ENCODE measurements at regions not wholly inside any gene's neighbourhood (a gene's known extent, or its start where the extent isn't known, plus 50 kb on each side); places are given as distances from the start of the nearest gene placed in this dataset.

DNA sequence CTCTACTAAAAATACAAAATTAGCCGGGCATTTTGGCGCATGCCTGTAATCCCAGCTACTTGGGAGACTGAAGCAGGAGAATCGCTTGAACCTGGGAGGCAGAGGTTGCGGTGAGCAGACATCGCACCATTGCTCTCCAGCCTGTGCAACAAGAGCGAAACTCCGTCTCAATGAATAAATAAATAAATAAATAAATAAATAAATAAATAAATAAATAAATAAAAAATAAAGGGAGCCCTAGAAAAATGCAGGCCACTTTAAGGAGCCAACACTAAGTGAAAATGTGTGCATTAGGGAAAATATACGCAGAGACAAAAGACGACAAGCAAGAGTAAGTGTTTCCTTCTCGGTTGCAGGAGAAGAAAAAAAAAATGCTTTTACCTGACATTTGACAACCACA lies 132.6 kb upstream of the CDH10 start:
- TF ChIP-seq, protein P1, sequence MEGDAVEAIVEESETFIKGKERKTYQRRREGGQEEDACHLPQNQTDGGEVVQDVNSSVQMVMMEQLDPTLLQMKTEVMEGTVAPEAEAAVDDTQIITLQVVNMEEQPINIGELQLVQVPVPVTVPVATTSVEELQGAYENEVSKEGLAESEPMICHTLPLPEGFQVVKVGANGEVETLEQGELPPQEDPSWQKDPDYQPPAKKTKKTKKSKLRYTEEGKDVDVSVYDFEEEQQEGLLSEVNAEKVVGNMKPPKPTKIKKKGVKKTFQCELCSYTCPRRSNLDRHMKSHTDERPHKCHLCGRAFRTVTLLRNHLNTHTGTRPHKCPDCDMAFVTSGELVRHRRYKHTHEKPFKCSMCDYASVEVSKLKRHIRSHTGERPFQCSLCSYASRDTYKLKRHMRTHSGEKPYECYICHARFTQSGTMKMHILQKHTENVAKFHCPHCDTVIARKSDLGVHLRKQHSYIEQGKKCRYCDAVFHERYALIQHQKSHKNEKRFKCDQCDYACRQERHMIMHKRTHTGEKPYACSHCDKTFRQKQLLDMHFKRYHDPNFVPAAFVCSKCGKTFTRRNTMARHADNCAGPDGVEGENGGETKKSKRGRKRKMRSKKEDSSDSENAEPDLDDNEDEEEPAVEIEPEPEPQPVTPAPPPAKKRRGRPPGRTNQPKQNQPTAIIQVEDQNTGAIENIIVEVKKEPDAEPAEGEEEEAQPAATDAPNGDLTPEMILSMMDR (IDR thresholded peaks at IDR 0.05) = no peak
- no peak for TF ChIP-seq POLR2A (IDR thresholded peaks at IDR 0.05)
- TF ChIP-seq EP300 (IDR thresholded peaks at IDR 0.05) = no peak
